HG03558 (cell line): ENCODE measurements at regions not wholly inside any gene's neighbourhood (a gene's known extent, or its start where the extent isn't known, plus 50 kb on each side); places are given as distances from the start of the nearest gene placed in this dataset.

Experiments
- ATAC-seq: cut with Tn5 transposase; IDR thresholded peaks from one replicate; pipeline ENCODE4 v1.9.1; 2021; ENCODE audit warnings: moderate number of reproducible peaks; ENCODE audit not compliant: unreplicated experiment; ENCODE audit errors: extremely low read depth

DNA sequence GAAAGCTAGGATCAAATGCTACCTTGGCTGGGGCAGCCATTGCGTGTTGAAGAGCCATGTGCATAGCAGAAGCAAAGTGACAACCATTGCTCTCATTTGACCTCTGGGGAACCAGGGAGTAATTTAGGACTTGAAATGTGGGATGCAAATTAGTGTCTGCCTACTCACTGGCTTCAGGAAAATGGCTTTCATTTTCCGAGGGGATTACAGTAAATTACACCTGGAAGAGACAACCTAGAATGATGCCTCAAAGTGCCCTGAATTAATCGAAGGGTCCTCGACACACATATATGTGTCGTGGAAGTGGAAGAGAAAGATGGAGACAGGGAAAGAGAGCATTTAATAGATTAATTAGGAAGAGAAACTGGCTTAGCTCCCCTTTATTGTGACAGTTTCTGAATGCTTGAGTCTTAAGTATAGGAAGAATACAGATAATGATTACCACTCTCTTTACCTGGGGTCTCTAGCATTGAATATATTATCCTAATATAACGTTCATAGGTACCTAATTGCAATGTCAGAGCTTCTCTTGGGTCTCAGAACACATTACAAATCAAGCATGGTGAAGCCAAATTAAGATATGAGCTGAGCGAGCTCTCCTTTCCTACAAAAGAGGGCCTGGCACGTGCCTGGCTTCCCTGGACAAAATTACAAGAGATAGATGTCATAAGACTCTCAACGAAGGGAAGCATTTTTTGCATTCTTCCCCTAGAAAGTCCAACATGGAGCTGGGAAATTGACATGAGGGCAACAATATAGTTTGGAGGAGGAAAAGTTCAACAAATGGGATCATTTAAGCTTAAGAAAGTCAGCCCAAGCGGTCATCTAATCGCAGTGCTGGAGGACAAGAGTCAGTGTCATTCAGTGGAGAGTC, 59.5 kb downstream of the MYCN start:
- ATAC-seq: no peak

- ATAC-seq: no peak
These were observed 57.5 kb downstream of the MYCN start for GRCh38 chr2:15997728-15998280.

DNA sequence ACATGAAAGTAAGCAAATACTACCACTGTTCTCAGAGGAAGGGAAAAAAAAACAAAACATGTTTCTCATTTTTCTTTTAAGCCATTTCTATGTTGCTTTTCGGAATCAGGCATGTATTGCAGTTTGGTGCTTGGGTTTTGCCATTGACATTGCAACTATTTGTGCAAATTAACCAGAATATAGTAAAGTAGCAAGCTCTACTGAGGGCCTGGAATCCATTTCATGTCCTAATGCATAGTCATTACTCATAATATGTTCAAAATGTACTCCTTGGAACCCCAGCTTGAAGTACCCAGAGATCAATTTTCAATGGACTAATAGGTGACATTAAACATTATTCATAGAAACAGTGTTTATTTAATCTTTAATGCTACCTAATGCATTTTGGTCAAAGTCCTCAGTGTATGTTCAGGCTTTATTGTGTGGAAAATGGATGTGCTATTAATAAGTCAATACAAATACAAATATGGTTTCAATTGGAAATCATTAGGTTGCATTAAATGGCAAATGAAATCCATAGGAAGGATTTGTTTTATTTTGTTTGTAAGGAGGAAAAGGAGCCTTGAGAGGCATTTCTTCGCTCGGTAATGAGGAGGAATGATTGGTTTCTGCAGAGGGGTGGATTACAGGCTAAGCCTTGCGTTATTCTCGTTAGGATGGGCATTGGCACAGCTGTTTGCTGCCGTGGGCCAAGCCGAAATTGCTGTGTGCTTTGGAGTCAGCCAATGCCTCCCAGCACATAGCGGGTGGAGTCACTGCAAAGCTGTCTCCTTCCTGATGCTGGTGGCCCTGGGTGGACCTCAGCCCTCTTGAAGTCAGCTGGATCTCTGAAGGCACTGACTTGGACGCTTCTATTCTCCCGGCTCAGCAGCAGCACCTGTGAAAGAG, 56.4 kb downstream of the MYCN start:
- ATAC-seq: no peak
